ENCODE measurements at regions not wholly inside any gene's neighbourhood (a gene's known extent, or its start where the extent isn't known, plus 50 kb on each side); places are given as distances from the start of the nearest gene placed in this dataset.
A peak's percentile ranks its signal among the peaks of the same experiment; 100 is the strongest.

GRCh38 chr2:198316852-198317396, 512.5 kb downstream of the PLCL1 start:
- no peak for DNase-seq (ENCODE audit: low read depth, low spot score)
- TF ChIP-seq, protein P1, sequence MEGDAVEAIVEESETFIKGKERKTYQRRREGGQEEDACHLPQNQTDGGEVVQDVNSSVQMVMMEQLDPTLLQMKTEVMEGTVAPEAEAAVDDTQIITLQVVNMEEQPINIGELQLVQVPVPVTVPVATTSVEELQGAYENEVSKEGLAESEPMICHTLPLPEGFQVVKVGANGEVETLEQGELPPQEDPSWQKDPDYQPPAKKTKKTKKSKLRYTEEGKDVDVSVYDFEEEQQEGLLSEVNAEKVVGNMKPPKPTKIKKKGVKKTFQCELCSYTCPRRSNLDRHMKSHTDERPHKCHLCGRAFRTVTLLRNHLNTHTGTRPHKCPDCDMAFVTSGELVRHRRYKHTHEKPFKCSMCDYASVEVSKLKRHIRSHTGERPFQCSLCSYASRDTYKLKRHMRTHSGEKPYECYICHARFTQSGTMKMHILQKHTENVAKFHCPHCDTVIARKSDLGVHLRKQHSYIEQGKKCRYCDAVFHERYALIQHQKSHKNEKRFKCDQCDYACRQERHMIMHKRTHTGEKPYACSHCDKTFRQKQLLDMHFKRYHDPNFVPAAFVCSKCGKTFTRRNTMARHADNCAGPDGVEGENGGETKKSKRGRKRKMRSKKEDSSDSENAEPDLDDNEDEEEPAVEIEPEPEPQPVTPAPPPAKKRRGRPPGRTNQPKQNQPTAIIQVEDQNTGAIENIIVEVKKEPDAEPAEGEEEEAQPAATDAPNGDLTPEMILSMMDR (conservative IDR thresholded peaks at IDR 0.05), result no peak
- no peaks in the 10 kb centered on the region for H3K9me3 Mint-ChIP-seq

GRCh38 chr2:198315791-198316630, 511.6 kb downstream of the PLCL1 start:
- Mint-ChIP-seq H3K4me1 (peaks cover 5% of the 10 kb centered on the region), H3K9me3 (no peaks in the 10 kb centered on the region), H3K36me3 (ENCODE audit: low read depth) (no peaks in the 10 kb centered on the region)

More at GRCh38 chr2:198316852-198317396, 512.5 kb downstream of the PLCL1 start:
- peaks cover 5% of the 10 kb centered on the region for H3K4me1 Mint-ChIP-seq
- no peak overlapping the region for H3K27ac Mint-ChIP-seq (ENCODE audit: unreplicated experiment)
- H3K4me3 Mint-ChIP-seq, result no peak overlapping the region
- H3K27me3 Mint-ChIP-seq (ENCODE audit: low read depth), result peaks cover 41% of the 10 kb centered on the region
- no peaks in the 10 kb centered on the region for H3K36me3 Mint-ChIP-seq (ENCODE audit: low read depth)

GRCh38 chr2:198314559-198315153, 510.3 kb downstream of the PLCL1 start:
- no peaks in the 10 kb centered on the region for H3K36me3 Mint-ChIP-seq (ENCODE audit: low read depth)
- peaks cover 50% of the 10 kb centered on the region for H3K27me3 Mint-ChIP-seq (ENCODE audit: low read depth)
- no peaks in the 10 kb centered on the region for H3K9me3 Mint-ChIP-seq
- TF ChIP-seq, protein P1 (conservative IDR thresholded peaks at IDR 0.05), result peak; percentile 88
- DNase-seq (ENCODE audit: low read depth, low spot score), result no peak
- H3K4me3 Mint-ChIP-seq, result no peak overlapping the region
- H3K4me1 Mint-ChIP-seq, result peaks cover 5% of the 10 kb centered on the region
- H3K27ac Mint-ChIP-seq (ENCODE audit: unreplicated experiment), result no peak overlapping the region

More at GRCh38 chr2:198315791-198316630, 511.6 kb downstream of the PLCL1 start:
- TF ChIP-seq, protein P1 (conservative IDR thresholded peaks at IDR 0.05), result no peak
- Mint-ChIP-seq H3K4me3 (no peak overlapping the region), H3K27me3 (ENCODE audit: low read depth) (peaks cover 45% of the 10 kb centered on the region), H3K27ac (ENCODE audit: unreplicated experiment) (no peak overlapping the region)
- DNase-seq (ENCODE audit: low read depth, low spot score), result no peak

GRCh38 chr2:198312596-198313483, 508.4 kb downstream of the PLCL1 start:
- H3K27ac Mint-ChIP-seq (ENCODE audit: unreplicated experiment), result no peak overlapping the region

More at GRCh38 chr2:198312596-198313483, 508.4 kb downstream of the PLCL1 start:
- Mint-ChIP-seq H3K36me3 (ENCODE audit: low read depth) (no peaks in the 10 kb centered on the region), H3K27me3 (ENCODE audit: low read depth) (peaks cover 50% of the 10 kb centered on the region), H3K4me1 (peaks cover 5% of the 10 kb centered on the region), H3K9me3 (no peaks in the 10 kb centered on the region), H3K4me3 (no peak overlapping the region)
- no peak for DNase-seq (ENCODE audit: low read depth, low spot score)
- TF ChIP-seq, protein P1 (conservative IDR thresholded peaks at IDR 0.05), result no peak
